CD4-positive, alpha-beta T cell treated with Interleukin-17A for 4 hours (primary cell): ENCODE measurements at regions not wholly inside any gene's neighbourhood (a gene's known extent, or its start where the extent isn't known, plus 50 kb on each side); places are given as distances from the start of the nearest gene placed in this dataset.
"Not testable (repeated sequence)": the region's sequence is repeated elsewhere in the genome, so short reads cannot be mapped to it uniquely, and the experiment has no call there.

Experiments
- DNase-seq: peaks from one replicate; pipeline ENCODE4 v3.0.0-alpha.2; 2020; ENCODE audit warnings: mixed read lengths

GRCh38 chr6:97925504-97925903 lies 642.5 kb upstream of the MMS22L start:
- no peak for DNase-seq

DNA sequence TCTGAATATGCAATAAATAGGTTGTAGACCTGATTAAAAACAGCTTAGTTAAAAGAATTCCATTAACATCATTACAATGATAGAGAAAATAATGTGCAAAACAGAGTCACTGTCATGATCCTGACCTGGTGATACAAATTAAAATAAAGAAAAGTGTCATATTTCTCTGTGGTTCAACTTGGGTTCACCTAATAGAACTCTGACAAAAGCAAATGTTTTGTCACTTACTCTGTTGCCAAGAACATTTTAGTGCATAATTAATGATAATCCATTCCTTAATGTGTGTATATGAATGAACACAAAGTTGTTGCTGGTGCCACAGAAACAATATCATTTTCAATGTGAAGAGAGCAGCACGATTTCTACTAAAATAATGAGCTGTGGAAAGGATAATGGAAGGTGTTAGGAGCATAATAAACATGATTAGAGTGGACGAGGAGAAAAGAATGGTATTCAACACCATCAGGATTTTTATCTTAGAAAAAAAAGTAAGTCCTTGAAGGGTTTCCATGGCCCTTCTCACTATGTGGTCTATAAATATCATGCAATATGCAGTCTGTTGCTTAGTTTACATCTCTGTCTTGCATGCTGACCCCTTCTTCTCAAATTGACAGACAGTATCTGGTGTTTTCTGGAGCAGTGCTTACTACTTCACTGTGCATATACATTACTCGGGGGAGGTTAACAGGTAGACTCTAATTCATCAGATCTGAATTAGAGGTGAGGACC lies 656.6 kb upstream of the MMS22L start:
- no peak for DNase-seq

GRCh38 chr6:97947841-97948240 lies 664.8 kb upstream of the MMS22L start:
- no peak for DNase-seq

GRCh38 chr6:97958134-97958533 lies 675.1 kb upstream of the MMS22L start:
- DNase-seq = no peak

DNA sequence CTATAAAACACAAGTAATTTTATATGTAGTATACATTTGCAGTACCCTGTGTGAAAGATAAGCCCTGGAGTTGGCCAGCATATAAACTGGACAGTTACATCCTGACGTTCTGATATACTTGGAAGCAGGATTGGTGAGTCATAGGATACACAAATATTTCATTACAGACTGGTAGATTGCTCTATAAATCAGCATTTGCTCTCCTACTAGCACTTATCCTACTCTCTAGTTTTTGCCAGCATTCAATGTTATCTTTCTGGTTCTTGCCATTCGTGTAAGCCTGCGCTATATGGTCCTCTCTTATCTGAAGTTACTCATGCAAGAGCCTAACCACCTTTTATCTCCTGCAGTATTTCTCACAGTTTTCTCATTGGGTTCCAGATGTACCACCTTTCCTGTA lies 680.2 kb upstream of the MMS22L start:
- DNase-seq = no peak

DNA sequence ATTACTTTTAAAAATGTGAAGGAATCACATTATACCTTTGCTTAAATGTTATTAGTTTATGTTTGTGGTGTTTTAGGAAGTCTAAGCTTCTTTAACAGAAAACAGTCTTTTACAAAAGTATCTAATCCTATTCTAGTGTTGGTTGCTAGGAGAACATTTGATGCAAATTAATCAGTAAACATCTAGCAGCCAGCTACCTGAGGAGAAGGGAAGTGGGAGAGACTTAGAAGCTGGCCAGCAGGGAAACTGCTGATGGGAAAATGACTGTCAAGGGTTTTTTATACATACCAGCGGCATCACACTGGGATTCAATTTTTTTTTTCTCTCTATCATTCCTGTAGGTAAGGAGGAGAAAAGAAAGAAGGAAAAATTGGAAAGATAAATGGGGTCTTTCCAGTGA lies 686.0 kb upstream of the MMS22L start:
- no peak for DNase-seq

DNA sequence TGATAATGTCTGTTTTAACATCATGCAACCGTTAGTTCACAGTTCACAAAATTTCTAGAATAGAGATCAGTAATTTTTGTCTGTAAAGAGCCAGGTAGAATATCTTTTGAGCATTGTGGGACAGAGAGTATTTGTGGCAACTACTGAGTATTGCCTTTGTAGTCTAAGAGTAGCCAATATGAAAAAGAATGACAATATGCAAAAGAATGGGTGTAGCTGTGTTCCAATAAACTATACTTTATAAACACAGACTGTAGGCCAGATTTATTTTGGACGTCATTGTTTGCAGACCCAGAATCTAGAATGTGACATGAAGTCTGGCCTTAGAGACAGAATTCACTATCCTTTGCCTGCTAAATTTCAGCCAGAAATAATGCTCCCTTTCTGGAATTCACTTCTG lies 694.1 kb upstream of the MMS22L start:
- no peak for DNase-seq

DNA sequence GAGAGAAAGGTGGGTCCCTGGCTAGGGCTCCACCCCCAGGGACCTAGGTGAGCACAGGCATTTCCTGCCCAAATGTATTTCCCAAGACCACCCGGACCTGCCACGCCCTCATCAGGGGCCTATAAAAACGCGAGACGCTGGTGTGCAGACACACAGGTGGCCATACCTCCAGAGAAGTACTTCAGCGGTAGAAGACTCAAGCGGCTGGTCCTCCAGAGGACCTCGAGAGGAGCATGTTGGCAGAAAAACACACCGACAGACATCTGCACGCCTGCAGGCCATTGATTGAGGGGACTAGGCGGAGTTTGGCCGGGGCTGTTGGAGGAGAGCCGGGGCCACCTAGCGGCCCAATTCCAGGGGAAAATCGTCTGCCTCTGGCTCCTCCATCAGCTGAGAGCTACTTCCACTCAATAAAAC lies 695.8 kb upstream of the MMS22L start:
- no peak for DNase-seq

GRCh38 chr6:97979285-97979684 lies 696.3 kb upstream of the MMS22L start:
- not testable (repeated sequence) for DNase-seq

DNA sequence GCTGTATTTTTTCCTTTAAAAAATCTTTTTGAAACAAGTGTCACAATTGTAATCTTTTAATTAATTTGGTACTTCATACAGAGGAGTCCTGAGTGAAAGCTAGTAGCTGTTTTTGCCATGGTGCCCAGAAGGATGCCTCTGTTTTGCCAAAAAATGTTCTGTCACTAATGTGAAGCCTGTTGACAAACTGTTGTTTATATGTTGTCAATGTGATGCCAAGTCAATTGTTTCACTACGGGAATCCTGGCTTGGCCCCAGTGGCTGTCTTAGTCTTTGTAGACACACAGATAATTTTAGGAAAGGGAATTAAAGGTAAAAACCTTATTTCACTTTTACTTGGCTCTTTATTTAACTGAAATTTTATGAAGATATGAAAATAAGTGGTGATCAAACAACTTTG lies 706.4 kb upstream of the MMS22L start:
- DNase-seq = no peak

GRCh38 chr6:97995158-97995557 lies 712.1 kb upstream of the MMS22L start:
- DNase-seq = no peak

- no peak for DNase-seq
Observed at GRCh38 chr6:98002678-98003077, 719.7 kb upstream of the MMS22L start.

GRCh38 chr6:98014442-98015201 lies 731.6 kb upstream of the MMS22L start:
- no peak for DNase-seq

GRCh38 chr6:98016565-98016964 lies 733.5 kb upstream of the MMS22L start:
- DNase-seq = no peak

DNA sequence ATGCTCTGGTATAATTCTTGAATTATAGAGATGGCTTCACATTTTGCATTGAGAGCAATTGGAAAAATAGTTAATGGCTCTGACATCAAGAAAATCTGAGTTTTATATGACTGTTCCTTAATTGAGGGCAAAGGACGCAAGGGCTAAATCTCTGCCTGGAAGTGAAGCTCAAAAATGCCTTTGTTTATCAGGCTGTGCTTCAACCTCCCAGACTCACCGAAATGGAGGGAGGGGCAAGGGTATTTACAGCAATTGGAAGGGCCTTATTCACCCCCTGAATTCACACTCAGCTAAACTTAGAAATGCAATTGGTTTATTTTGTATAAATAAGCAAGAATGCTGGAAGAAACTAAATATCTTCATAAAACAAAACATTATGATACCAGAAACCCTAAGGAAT lies 737.2 kb upstream of the MMS22L start:
- DNase-seq = no peak

- DNase-seq = no peak
Observed at GRCh38 chr6:98024359-98024758, 741.3 kb upstream of the MMS22L start.

- DNase-seq = no peak
Observed at GRCh38 chr6:98027898-98028297, 744.9 kb upstream of the MMS22L start.

DNA sequence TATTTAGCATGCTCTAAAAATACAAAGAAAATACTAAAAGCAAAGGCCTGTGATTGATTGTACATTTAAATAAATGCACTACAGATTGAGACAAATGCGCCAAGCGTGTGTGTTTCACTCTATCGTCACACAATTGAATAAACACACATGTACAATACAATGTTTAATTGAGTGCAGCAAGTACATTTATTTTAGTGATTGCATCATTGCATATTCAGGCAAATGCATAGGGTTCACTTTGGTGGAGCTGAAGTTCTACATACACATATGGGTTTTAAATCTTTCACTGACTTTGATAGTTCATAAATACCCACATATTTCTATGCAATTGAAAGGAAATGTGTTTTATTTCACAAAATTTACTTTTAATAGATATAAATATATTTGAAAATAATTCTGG lies 750.6 kb upstream of the MMS22L start:
- no peak for DNase-seq

DNA sequence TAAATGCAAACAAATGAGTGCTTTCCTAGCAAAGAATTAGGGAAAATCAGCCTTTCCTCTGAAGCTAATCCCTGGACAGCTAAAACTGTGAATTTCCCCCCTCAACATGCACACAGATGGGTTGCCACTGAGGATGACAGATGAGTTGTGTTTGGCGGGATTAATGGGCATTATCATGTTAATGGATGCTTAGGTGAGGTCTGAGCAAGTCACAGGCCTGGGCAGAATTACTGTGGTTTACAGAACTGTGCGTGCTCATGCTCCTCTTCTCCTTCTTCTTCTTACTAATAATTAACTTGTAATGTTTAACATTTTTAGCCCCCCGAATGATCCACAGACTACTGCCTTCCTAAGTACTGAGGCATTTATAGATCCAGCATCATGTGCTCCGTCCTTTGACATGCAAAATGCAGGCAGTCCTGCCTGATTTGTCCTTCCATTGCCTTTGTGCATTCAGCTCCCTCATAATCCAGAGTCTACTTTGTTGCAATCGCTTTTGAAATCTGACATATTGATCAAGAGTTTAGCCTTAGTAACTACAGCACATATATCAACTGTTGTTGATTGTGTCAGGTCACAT lies 753.4 kb upstream of the MMS22L start:
- DNase-seq = no peak

DNA sequence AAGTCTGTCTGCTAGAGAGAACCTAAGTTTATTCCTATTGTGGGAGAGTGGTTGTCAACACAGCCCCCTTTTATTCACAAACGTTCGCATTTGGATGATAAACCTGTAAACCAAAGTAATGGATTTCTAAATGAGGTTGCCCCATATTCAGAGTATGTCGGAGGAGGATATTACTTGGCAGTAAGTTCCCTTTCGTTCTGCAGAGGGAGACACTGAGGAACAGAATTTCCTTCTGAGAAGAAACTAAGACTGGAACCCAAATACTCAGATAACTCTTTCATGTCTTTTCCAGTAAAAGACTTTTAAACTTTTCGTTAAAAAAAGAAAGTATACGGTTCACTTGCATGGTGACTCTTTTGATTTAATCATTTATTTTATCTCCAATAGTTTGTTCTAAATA lies 754.6 kb upstream of the MMS22L start:
- DNase-seq = no peak

DNA sequence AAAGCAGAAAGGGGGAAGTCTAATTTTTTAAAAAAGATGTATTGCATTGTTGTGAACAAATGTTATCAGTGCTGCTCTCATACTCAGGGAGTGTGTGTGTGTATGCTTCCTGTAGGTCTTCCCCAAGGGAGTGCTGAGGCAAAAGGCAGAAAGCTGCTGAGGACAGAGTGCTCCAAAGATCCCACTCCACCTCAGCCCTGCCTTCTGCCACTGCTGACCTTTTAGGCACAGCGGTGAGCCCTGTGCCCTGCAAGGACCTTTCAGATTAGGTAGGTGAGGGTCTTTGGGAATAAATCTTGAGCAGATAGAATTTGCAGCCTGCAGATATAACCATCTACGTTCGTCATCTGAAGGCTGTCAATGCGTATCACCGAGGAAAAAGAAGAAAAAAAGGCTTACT lies 756.4 kb upstream of the MMS22L start:
- DNase-seq = no peak

GRCh38 chr6:98039904-98040607 lies 757.0 kb upstream of the MMS22L start:
- no peak for DNase-seq

DNA sequence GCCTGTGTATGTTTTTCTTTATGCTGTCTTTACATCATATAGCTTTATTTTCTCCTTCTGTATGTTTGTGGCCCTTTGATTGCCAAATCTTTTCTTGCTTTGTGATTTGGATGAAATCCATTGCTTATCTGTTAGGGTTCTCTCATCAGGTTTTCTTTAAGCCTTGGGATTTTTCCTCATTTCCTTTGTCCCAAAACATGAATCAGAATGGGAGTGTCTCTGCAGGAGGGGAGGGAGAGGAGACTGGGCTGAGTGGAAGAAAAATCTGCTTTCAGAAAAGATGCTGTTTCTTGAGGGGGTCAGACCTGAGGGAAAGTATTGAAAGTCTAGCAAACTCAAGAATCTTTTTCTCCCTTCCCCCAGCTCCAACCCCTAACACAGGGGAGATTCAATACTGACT lies 758.0 kb upstream of the MMS22L start:
- DNase-seq = no peak

GRCh38 chr6:98041921-98042320 lies 758.9 kb upstream of the MMS22L start:
- DNase-seq = no peak
